Vagina (tissue), 2 donors: ENCODE measurements at regions not wholly inside any gene's neighbourhood (a gene's known extent, or its start where the extent isn't known, plus 50 kb on each side); places are given as distances from the start of the nearest gene placed in this dataset.

Experiments used
- DNase-seq, 2 donors: peaks; one replicate each; pipeline ENCODE4 v3.0.0-alpha.2; 2017; ENCODE audit errors: extremely low spot score in 2 of 2
- H3K27ac ChIP-seq: fragments of 200-600 bp; sonication (generic); one replicate; pipeline ENCODE4 v1.5.1; 2019
- H3K27me3 ChIP-seq: fragments of 200-600 bp; sonication (generic); one replicate; pipeline ENCODE4 v1.5.1; 2019
- H3K36me3 ChIP-seq, 2 donors: fragments of 200-600 bp; sonication (generic); one replicate each; pipeline ENCODE4 v1.5.1; 2017 to 2019
- H3K4me1 ChIP-seq: fragments of 200-600 bp; sonication (generic); one replicate; pipeline ENCODE4 v1.5.1; 2019
- H3K4me3 ChIP-seq, 2 donors: fragments of 200-600 bp; sonication (generic); 1 replicate in 1 of 2; 2 replicates in 1 of 2; pipeline ENCODE4 v1.5.1; 2016 to 2019
- H3K9me3 ChIP-seq: fragments of 200-600 bp; sonication (generic); one replicate; pipeline ENCODE4 v1.5.1; 2019
- POLR2A ChIP-seq, 2 donors: fragments of 450-650 bp; IDR thresholded peaks; one replicate each; pipeline ENCODE4 v1.6.1; 2017; ENCODE audit warnings: antibody characterized with exemption in 2 of 2, mild to moderate bottlenecking in 2 of 2, moderate library complexity in 2 of 2
- POLR2AphosphoS5 ChIP-seq, 2 donors: sonication (generic); formaldehyde crosslinking; IDR thresholded peaks; one replicate each; pipeline ENCODE4 v1.9.0; 2017; ENCODE audit warnings: antibody characterized with exemption in 2 of 2, mild to moderate bottlenecking in 2 of 2, low read depth in 1 of 2; ENCODE audit not compliant: insufficient read depth in 1 of 2
- intact Hi-C: fragments of 100-400 bp; cut with DNase I; formaldehyde crosslinking; loops from one replicate; pipeline ENCODE4 v1.15.1; 2023
- TF ChIP-seq, protein P1 (sequence below), 3 experiments: fragments of 450-650 bp in 2 of 3; fragments of 200-600 bp in 1 of 3; sonication (generic) in 1 of 3; IDR thresholded peaks; one replicate each; pipeline ENCODE4 v1.5.1; 2017 to 2019; ENCODE audit warnings: antibody characterized with exemption in 3 of 3, mild to moderate bottlenecking in 2 of 3, moderate library complexity in 2 of 3

DNA sequence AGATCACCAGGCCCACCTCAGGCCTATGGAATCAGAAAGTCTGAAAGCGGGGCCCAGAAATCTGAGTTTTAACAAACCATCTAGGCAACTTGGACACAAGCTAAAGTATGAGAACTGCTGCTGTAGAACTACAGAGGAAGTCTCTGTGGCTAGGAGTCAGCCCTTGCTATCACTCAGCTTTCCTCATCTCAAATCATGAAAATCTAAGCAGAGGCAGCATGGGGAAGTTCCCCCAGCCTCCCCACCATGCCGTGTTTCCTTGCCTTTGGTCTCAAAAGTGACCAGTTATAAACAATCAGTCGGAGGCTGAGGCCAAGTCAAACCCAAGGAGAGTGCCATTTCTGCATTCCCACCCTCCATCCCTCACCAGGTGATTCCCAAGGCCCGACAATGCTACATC lies 404.7 kb downstream of the BCL11A start:
- no peaks in the 10 kb centered on the region for H3K27me3 ChIP-seq
- H3K4me3 ChIP-seq = no peak overlapping the region
- intact Hi-C loops = no loop called here
- H3K9me3 ChIP-seq = no peaks in the 10 kb centered on the region
- no peaks in the 10 kb centered on the region for H3K4me1 ChIP-seq
- H3K27ac ChIP-seq = no peak overlapping the region
- DNase-seq = no peak
- TF ChIP-seq, protein P1, sequence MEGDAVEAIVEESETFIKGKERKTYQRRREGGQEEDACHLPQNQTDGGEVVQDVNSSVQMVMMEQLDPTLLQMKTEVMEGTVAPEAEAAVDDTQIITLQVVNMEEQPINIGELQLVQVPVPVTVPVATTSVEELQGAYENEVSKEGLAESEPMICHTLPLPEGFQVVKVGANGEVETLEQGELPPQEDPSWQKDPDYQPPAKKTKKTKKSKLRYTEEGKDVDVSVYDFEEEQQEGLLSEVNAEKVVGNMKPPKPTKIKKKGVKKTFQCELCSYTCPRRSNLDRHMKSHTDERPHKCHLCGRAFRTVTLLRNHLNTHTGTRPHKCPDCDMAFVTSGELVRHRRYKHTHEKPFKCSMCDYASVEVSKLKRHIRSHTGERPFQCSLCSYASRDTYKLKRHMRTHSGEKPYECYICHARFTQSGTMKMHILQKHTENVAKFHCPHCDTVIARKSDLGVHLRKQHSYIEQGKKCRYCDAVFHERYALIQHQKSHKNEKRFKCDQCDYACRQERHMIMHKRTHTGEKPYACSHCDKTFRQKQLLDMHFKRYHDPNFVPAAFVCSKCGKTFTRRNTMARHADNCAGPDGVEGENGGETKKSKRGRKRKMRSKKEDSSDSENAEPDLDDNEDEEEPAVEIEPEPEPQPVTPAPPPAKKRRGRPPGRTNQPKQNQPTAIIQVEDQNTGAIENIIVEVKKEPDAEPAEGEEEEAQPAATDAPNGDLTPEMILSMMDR (IDR thresholded peaks at IDR 0.05) = no peak
- TF ChIP-seq POLR2AphosphoS5 (IDR thresholded peaks at IDR 0.05; ENCODE audit: insufficient read depth in 1 of 2, low read depth in 1 of 2) (no peak), POLR2A (IDR thresholded peaks at IDR 0.05) (no peak)
- no peaks in the 10 kb centered on the region for H3K36me3 ChIP-seq

DNA sequence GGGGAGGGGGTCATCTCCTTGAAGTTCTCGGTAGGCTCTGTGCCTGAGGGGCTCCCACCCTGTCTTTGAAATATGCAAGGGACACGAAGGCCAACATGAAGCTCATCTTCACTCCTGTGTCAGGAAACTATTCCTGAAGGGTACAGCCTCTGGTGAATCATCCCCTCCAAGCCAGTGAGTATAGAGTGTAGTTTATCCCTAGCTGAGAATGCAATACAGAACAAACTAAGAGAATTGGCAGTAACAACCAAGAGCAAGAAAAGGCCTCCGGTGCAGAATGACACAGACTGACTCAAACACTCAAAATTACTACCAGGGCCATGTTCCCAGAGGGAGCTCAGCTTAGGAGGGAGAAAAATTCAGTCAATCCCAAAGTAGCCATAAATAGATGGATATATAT lies 413.3 kb downstream of the BCL11A start:
- H3K4me3 ChIP-seq = no peak overlapping the region
- intact Hi-C loops = no loop called here
- DNase-seq = no peak
- no peaks in the 10 kb centered on the region for H3K4me1 ChIP-seq
- TF ChIP-seq POLR2A (IDR thresholded peaks at IDR 0.05) (no peak), POLR2AphosphoS5 (IDR thresholded peaks at IDR 0.05; ENCODE audit: insufficient read depth in 1 of 2, low read depth in 1 of 2) (no peak)
- TF ChIP-seq, protein P1 (IDR thresholded peaks at IDR 0.05) = no peak
- no peaks in the 10 kb centered on the region for H3K36me3 ChIP-seq
- no peak overlapping the region for H3K27ac ChIP-seq
- no peaks in the 10 kb centered on the region for H3K27me3 ChIP-seq
- no peaks in the 10 kb centered on the region for H3K9me3 ChIP-seq

DNA sequence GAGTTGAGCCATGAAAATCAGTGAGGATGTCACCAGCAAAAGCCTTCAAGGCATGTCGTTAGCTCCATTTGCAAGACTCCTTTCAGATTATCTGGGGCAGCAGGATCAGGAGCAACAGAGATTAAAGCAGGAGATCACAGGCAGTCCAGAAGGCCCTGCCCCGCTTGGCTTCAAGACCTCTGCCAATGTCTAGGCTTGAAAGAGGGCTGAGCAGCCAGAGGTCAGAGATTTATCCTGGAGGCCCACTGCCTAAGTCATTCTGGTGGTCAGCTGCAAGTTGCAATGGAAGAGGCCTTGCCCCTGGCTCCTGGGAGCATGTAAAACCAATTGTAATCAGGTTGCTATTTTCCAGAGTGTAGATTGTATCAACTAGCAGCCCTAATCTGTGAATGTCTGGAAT lies 416.5 kb downstream of the BCL11A start:
- intact Hi-C loops = no loop called here
- H3K9me3 ChIP-seq = no peaks in the 10 kb centered on the region
- H3K4me1 ChIP-seq = no peaks in the 10 kb centered on the region
- H3K27ac ChIP-seq = no peak overlapping the region
- TF ChIP-seq, protein P1 (IDR thresholded peaks at IDR 0.05) = no peak
- TF ChIP-seq POLR2A (IDR thresholded peaks at IDR 0.05) = no peak
- no peaks in the 10 kb centered on the region for H3K36me3 ChIP-seq
- DNase-seq = no peak
- H3K27me3 ChIP-seq = no peaks in the 10 kb centered on the region
- no peak overlapping the region for H3K4me3 ChIP-seq

DNA sequence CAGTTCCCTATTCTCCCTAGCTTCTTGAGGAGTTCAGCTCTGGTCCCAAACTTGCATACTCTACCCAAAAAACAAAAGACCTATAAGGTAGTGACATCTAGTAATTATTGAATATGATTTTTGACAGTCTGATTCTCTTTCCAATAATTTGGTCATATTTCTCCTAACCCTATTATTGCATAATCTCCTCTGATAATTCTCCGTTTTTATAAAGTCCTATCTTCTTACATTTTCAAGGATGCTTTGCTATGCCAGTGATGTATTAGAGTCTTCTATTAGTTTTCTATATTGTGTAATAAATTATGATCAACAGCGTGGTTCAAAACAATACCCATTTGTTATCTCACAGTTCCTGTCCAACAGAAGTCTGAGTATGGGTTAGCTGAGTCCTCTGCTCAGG lies 426.3 kb downstream of the BCL11A start:
- H3K4me3 ChIP-seq = no peak overlapping the region
- H3K27me3 ChIP-seq = no peaks in the 10 kb centered on the region
- H3K36me3 ChIP-seq = no peaks in the 10 kb centered on the region
- no peaks in the 10 kb centered on the region for H3K9me3 ChIP-seq
- H3K4me1 ChIP-seq = no peaks in the 10 kb centered on the region
- no peak for DNase-seq
- TF ChIP-seq, protein P1 (IDR thresholded peaks at IDR 0.05) = no peak
- TF ChIP-seq POLR2AphosphoS5 (IDR thresholded peaks at IDR 0.05; ENCODE audit: insufficient read depth in 1 of 2, low read depth in 1 of 2) = no peak
- no peak for TF ChIP-seq POLR2A (IDR thresholded peaks at IDR 0.05)
- intact Hi-C loops = no loop called here
- no peak overlapping the region for H3K27ac ChIP-seq

DNA sequence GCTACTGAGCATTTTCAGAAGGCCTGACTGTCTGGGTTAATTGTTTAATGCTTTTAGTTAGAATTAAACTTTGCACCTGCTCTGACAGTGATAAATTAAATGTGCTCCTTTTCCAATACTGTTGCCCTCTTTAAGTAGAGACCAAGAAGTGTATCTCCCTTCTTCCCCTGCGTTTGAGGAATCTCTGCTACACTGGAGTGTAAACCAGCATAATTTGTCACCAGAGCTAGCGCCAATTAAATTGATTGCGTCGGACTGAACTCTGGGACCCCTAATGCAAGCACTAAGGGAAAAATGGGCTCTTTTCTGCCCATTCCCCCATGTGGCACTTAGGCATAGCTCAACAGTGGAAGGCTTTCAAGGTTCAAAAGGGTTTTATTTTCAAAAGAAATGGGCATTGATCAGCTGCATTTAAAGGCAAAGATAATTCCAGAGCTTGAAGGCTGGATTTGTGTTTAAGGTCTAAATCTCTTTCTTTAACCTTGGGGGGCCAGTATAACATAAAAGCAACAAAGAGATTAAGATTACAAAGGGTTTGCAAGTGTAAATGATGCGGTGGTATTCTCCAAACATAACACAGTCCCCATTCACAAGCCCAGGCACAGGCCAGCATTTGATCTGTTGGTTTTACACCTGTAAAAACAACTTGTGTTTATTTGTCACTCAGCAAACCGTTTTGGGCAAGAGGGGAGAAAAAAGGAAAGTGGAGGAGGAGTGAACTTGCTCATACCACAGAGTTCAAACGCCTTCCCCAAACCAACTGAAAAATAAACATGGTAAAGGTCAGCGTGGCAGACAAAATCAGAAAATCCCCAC lies 427.6 kb downstream of the BCL11A start:
- intact Hi-C loops = no loop called here
- no peak overlapping the region for H3K27ac ChIP-seq
- H3K9me3 ChIP-seq = no peaks in the 10 kb centered on the region
- DNase-seq = no peak
- H3K27me3 ChIP-seq = no peaks in the 10 kb centered on the region
- H3K4me1 ChIP-seq = no peaks in the 10 kb centered on the region
- TF ChIP-seq POLR2AphosphoS5 (IDR thresholded peaks at IDR 0.05; ENCODE audit: insufficient read depth in 1 of 2, low read depth in 1 of 2) = no peak
- TF ChIP-seq POLR2A (IDR thresholded peaks at IDR 0.05) = no peak
- TF ChIP-seq, protein P1 (IDR thresholded peaks at IDR 0.05) = no peak
- no peaks in the 10 kb centered on the region for H3K36me3 ChIP-seq
- no peak overlapping the region for H3K4me3 ChIP-seq
